HepG2 (cell line): ENCODE measurements at regions not wholly inside any gene's neighbourhood (a gene's known extent, or its start where the extent isn't known, plus 50 kb on each side); places are given as distances from the start of the nearest gene placed in this dataset.

Experiments
- ATAC-seq: fragments of 200-7000 bp; cut with Tn5 transposase; 3 replicates; pipeline ENCODE4 v1.9.1; 2020; ENCODE audit warnings: mild to moderate bottlenecking, moderate library complexity
- BruUV-seq: library from RNA; stranded (reverse); fragments of 400-500 nt; replicated peaks from 2 replicates; lab custom pipeline; 2021; lab: Mats Ljungman, UMichigan
- CTCF ChIA-PET: fragments of 300-600 bp; formaldehyde crosslinking; extraction: SDS; loops from one replicate; lab custom pipeline; 2021; ENCODE audit warnings: low total read pairs, inconsistent platforms, low intra/inter-chr PET ratio; lab: Yijun Ruan, JAX
- POLR2A ChIA-PET: fragments of 350-600 bp; sonication (Branson Sonifier 250); formaldehyde crosslinking; loops from one replicate; lab custom pipeline; 2020; ENCODE audit warnings: antibody characterized with exemption, inconsistent platforms; lab: Yijun Ruan, JAX
- DNase-seq: peaks from one replicate; pipeline ENCODE4 v3.0.0-alpha.2; 2015; ENCODE audit warnings: low spot score
- FAIRE-seq: peaks from 3 replicates; lab custom pipeline; 2011; peaks lifted over from hg19 to GRCh38; lab: Jason Lieb, UNC
- H2AFZ ChIP-seq: one replicate; pipeline ENCODE4 v1.6.1; 2011; ENCODE audit warnings: low read length, inconsistent platforms
- H3K27ac ChIP-seq: fragments of 300-600 bp; 3 replicates; pipeline ENCODE4 v1.8.0; 2011; ENCODE audit warnings: mixed run types, mild to moderate bottlenecking, mixed read lengths, low read length, inconsistent platforms; ENCODE audit not compliant: insufficient read depth; ENCODE audit errors: extremely low read length
- H3K27me3 ChIP-seq, 2 experiments: fragments of 200-600 bp in 1 of 2; 2 replicates in 1 of 2; 3 replicates in 1 of 2; pipeline versions ENCODE4 v1.6.0 to v1.8.0; 2011; ENCODE audit warnings: low read length in 2 of 2, mild to moderate bottlenecking in 2 of 2, moderate library complexity in 2 of 2, inconsistent platforms in 1 of 2; ENCODE audit not compliant: insufficient read depth in 2 of 2, control insufficient read depth in 1 of 2
- H3K36me3 ChIP-seq, 2 experiments: fragments of 200-600 bp in 1 of 2; replicated peaks in 1 of 2; 2 replicates in 1 of 2; 3 replicates in 1 of 2; pipeline versions ENCODE4 v1.5.1 to v1.8.0; 2011; ENCODE audit warnings: low read length in 2 of 2, inconsistent platforms in 1 of 2; ENCODE audit not compliant: insufficient read depth in 2 of 2, control insufficient read depth in 1 of 2
- H3K4me1 ChIP-seq: 2 replicates; pipeline ENCODE4 v1.5.1; 2012; ENCODE audit warnings: low read length, inconsistent platforms; ENCODE audit not compliant: insufficient read depth
- H3K4me2 ChIP-seq: 2 replicates; pipeline ENCODE4 v1.6.0; 2011; ENCODE audit warnings: low read depth, low read length, inconsistent platforms
- H3K4me3 ChIP-seq, 3 experiments: fragments of 200-600 bp in 1 of 3; sonication (generic), shearing (Covaris generic) in 1 of 3; replicated peaks in 1 of 3; 2 replicates each; pipeline ENCODE4 v1.5.1; 2011 to 2016; ENCODE audit warnings: low read length in 3 of 3, inconsistent platforms in 2 of 3, low read depth in 2 of 3, mild to moderate bottlenecking in 2 of 3, control low read depth in 1 of 3, mixed read lengths in 1 of 3; ENCODE audit not compliant: insufficient read depth in 1 of 3
- H3K79me2 ChIP-seq: one replicate; pipeline ENCODE4 v1.6.1; 2011; ENCODE audit warnings: low read length, inconsistent platforms; ENCODE audit not compliant: insufficient read depth
- H3K9ac ChIP-seq: 2 replicates; pipeline ENCODE4 v1.6.0; 2011; ENCODE audit warnings: mild to moderate bottlenecking, low read depth, low read length, inconsistent platforms; ENCODE audit not compliant: insufficient read depth
- H3K9me3 ChIP-seq: 2 replicates; pipeline ENCODE4 v1.5.1; 2012; ENCODE audit warnings: mild to moderate bottlenecking, low read length
- H4K20me1 ChIP-seq: 2 replicates; pipeline ENCODE4 v1.6.0; 2011; ENCODE audit warnings: inconsistent platforms, mild to moderate bottlenecking, low read length, moderate library complexity; ENCODE audit not compliant: insufficient read depth
- BCLAF1 ChIP-seq: fragments of 450-650 bp; IDR thresholded peaks from 2 replicates; pipeline ENCODE4 v1.6.1; 2017; ENCODE audit warnings: mild to moderate bottlenecking
- CBX1 ChIP-seq: IDR thresholded peaks from one replicate; pipeline ENCODE4 v1.6.1; 2016; ENCODE audit warnings: antibody characterized with exemption, low read depth
- EED ChIP-seq: sonication (generic); formaldehyde crosslinking; IDR thresholded peaks from 2 replicates; pipeline ENCODE4 v1.5.0; 2020; ENCODE audit warnings: mild to moderate bottlenecking, missing genetic modification reagents
- HNF4G ChIP-seq, 2 experiments: sonication (generic) in 1 of 2; formaldehyde crosslinking in 1 of 2; IDR thresholded peaks; 2 replicates each; pipeline versions ENCODE4 v1.4.0 to v1.6.1; 2011 to 2020; ENCODE audit warnings: borderline replicate concordance in 2 of 2, low read depth in 2 of 2, mild to moderate bottlenecking in 2 of 2, low read length in 1 of 2, missing genetic modification reagents in 1 of 2, moderate library complexity in 1 of 2
- KLF16 ChIP-seq, 2 experiments: sonication (generic) in 1 of 2; formaldehyde crosslinking in 1 of 2; IDR thresholded peaks; 2 replicates each; pipeline versions ENCODE4 v1.6.1 to v1.8.0; 2016 to 2023; ENCODE audit warnings: missing genetic modification reagents in 2 of 2, missing compliant biosample characterization in 1 of 2
- PRDM4 ChIP-seq: sonication (generic); formaldehyde crosslinking; IDR thresholded peaks from 2 replicates; pipeline ENCODE4 v1.9.0; 2021; ENCODE audit warnings: missing genetic modification reagents, borderline replicate concordance
- ZBTB7A ChIP-seq: sonication (generic); formaldehyde crosslinking; IDR thresholded peaks from 2 replicates; pipeline ENCODE4 v1.8.0; 2022; ENCODE audit warnings: mild to moderate bottlenecking, missing genetic modification reagents
- ZNF235 ChIP-seq: sonication (generic); formaldehyde crosslinking; IDR thresholded peaks from 2 replicates; pipeline ENCODE4 v1.8.1; 2023; ENCODE audit warnings: mild to moderate bottlenecking, missing genetic modification reagents, borderline replicate concordance
- ZNF350 ChIP-seq: sonication (generic); formaldehyde crosslinking; IDR thresholded peaks from 2 replicates; pipeline ENCODE4 v1.4.0; 2020; ENCODE audit warnings: mild to moderate bottlenecking, low read depth, missing genetic modification reagents, borderline replicate concordance
- ZNF574 ChIP-seq: sonication (generic); formaldehyde crosslinking; IDR thresholded peaks from 2 replicates; pipeline ENCODE4 v1.4.0; 2020; ENCODE audit warnings: missing genetic modification reagents
- WGBS: methylation state at CpG from one replicate; pipeline ENCODE4 v1.1.6; 2017; ENCODE audit warnings: low lambda C conversion rate; 5-methylcytosine and 5-hydroxymethylcytosine counted together
- in situ Hi-C: cut with HindIII; loops from 2 replicates; pipeline ENCODE4 v1.10.0; 2017; ENCODE audit warnings: low pct_unique_long_range_greater_than_20kb; ENCODE audit not compliant: extremely low pct_ligation_motif_present
- intact Hi-C: fragments of 100-400 bp; cut with micrococcal nuclease; formaldehyde crosslinking; loops from one replicate; pipeline ENCODE4 v1.10.0; 2022; ENCODE audit not compliant: unreplicated experiment
- TF ChIP-seq, protein P1 (sequence below): sonication (generic); formaldehyde crosslinking; IDR thresholded peaks from 2 replicates; pipeline ENCODE4 v1.5.0; 2020; ENCODE audit warnings: mild to moderate bottlenecking, low read depth, missing genetic modification reagents, borderline replicate concordance
- TF ChIP-seq, protein P2 (sequence below): sonication (generic); formaldehyde crosslinking; IDR thresholded peaks from 2 replicates; pipeline ENCODE4 v1.4.0; 2020; ENCODE audit warnings: mild to moderate bottlenecking, missing genetic modification reagents

DNA sequence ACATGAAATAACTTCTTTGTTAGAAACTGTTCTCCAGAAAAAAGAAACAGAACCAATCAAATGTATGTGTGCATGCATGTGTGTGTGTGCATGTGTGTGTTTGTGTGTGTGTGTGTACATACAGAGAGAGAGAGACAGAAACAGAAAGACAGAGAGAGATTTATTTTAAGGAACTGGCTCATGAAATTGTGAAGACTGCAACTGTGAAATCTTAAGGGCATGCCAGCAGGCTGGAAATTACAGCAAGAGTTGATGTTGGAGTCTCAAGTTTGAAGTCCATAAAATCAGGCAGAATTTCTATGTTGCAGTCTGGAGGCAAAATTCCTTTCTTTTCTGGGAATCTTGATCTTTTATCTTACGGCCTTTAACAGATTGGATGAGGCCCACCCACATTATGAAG, 168.9 kb upstream of the CDH20 start (continued):
- TF ChIP-seq PRDM4 (CRISPR knock-in tag) (no peak), KLF16 (CRISPR knock-in tag; IDR thresholded peaks at IDR 0.05) (no peak), ZNF574 (CRISPR knock-in tag) (no peak), EED (CRISPR knock-in tag) (no peak), ZBTB7A (CRISPR knock-in tag) (no peak)
- TF ChIP-seq, all 625 proteins: peak for 0

DNA sequence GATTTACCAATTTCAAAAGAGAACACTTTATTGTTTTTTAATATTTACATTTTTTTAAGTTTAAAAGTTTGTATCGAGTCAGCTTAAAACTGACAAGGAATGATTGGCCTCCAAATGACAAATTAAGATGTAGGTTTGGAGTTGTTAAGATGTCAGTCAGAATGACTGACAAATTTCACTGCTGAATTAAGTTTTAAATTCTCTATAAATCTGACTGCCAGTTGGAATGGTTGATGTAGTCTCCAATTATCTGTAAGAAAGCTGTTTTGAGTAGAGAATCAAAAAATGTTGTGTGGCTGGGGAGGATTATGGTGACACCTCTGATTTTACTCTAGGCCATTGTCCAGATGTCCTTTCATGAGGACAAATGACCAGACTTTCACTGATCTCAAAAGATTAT, 165.3 kb upstream of the CDH20 start:
- FAIRE-seq (no peak), DNase-seq (no peak), ATAC-seq (no peak)
- no peak overlapping the region for H3K27ac ChIP-seq
- no peaks in the 10 kb centered on the region for H3K79me2 ChIP-seq
- ChIA-PET POLR2A (no interaction called here), CTCF (no interaction called here)
- in situ Hi-C loops (no loop called here), intact Hi-C loops (no loop called here)
- no peak overlapping the region for H3K4me3 ChIP-seq
- no peaks in the 10 kb centered on the region for H3K4me1 ChIP-seq
- H3K9me3 ChIP-seq, result no peaks in the 10 kb centered on the region; the same call in 1 of the 2 replicates
- H3K9ac ChIP-seq, result no peak overlapping the region
- H2AFZ ChIP-seq, result no peak overlapping the region
- H3K4me2 ChIP-seq, result no peak overlapping the region
- BruUV-seq, result no TSS peak
- no peaks in the 10 kb centered on the region for H4K20me1 ChIP-seq
- no peaks in the 10 kb centered on the region for H3K36me3 ChIP-seq
- 0% methylated on average over 1 of the region's 1 CpG for WGBS
- H3K27me3 ChIP-seq, result no peaks in the 10 kb centered on the region; a peak in 1 of 5 replicates
- no peak for TF ChIP-seq BCLAF1
- no peak for TF ChIP-seq ZNF235 (CRISPR knock-in tag)
- TF ChIP-seq HNF4G (IDR thresholded peaks at IDR 0.05; ENCODE audit: borderline replicate concordance, low read depth, low read length), result no peak
- TF ChIP-seq HNF4G (CRISPR knock-in tag; IDR thresholded peaks at IDR 0.05; ENCODE audit: borderline replicate concordance, low read depth), result no peak
- TF ChIP-seq, protein P1, sequence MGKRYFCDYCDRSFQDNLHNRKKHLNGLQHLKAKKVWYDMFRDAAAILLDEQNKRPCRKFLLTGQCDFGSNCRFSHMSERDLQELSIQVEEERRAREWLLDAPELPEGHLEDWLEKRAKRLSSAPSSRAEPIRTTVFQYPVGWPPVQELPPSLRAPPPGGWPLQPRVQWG, result no peak
- no peak for TF ChIP-seq CBX1
- TF ChIP-seq, protein P2, sequence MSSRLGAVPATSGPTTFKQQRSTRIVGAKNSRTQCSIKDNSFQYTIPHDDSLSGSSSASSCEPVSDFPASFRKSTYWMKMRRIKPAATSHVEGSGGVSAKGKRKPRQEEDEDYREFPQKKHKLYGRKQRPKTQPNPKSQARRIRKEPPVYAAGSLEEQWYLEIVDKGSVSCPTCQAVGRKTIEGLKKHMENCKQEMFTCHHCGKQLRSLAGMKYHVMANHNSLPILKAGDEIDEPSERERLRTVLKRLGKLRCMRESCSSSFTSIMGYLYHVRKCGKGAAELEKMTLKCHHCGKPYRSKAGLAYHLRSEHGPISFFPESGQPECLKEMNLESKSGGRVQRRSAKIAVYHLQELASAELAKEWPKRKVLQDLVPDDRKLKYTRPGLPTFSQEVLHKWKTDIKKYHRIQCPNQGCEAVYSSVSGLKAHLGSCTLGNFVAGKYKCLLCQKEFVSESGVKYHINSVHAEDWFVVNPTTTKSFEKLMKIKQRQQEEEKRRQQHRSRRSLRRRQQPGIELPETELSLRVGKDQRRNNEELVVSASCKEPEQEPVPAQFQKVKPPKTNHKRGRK (CRISPR knock-in tag), result no peak
- no peak for TF ChIP-seq ZNF350 (CRISPR knock-in tag)
